GM12891 (cell line): ENCODE measurements at regions not wholly inside any gene's neighbourhood (a gene's known extent, or its start where the extent isn't known, plus 50 kb on each side); places are given as distances from the start of the nearest gene placed in this dataset.

Experiments
- POLR2A ChIP-seq: IDR thresholded peaks from 2 replicates; pipeline ENCODE4 v1.6.1; 2011; ENCODE audit warnings: low read depth, low read length, control low read depth
- POLR2AphosphoS5 ChIP-seq: IDR thresholded peaks from 2 replicates; pipeline ENCODE4 v1.6.1; 2011; ENCODE audit warnings: low read depth, low read length, control low read depth
- SPI1 ChIP-seq: IDR thresholded peaks from 2 replicates; pipeline ENCODE4 v1.6.1; 2011; ENCODE audit warnings: low read depth, low read length, control low read depth

DNA sequence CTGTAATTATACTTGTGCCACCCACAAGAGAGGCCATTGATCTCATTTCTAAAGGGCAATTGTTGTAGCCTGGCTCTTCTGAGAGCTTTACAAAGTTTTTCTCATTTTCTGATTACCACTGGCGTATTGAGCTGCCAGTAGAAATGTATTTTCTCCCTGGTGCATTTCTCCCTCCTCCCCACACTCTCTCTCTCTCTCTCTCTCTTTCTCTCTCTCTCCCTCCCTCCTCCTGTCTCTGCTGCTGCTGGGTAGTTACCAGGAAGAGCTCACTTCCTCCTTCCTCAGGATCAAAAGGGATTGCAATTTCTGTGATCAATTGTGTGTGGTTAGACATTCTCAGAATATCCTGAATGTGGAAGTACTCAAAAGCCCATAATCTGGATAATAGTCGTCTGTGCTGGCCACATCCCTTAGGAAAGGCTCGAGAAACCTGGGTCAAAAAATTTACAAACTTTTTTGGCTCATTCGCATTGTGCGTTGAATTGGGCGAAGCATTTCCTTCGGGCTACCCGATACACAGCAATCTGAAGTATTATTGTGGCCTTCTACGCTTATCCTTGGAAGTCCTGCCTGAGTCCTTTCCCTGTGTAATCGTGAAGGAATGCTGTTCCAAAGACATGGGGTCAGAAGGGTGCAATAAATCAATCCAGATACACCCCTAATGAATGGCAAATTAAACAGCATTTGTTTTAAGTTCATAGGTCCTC, 254.8 kb downstream of the MSRB3 start:
- no peak for TF ChIP-seq POLR2AphosphoS5
- TF ChIP-seq POLR2A: no peak
- no peak for TF ChIP-seq SPI1
